NT2/D1 (cell line): ENCODE measurements at regions not wholly inside any gene's neighbourhood (a gene's known extent, or its start where the extent isn't known, plus 50 kb on each side); places are given as distances from the start of the nearest gene placed in this dataset.

ENCODE experiments used
- SUZ12 ChIP-seq: IDR thresholded peaks from 2 replicates; pipeline ENCODE4 v1.6.1; 2011; ENCODE audit not compliant: insufficient read length, insufficient read depth; ENCODE audit errors: extremely low read depth
- ZNF274 ChIP-seq: IDR thresholded peaks from 2 replicates; pipeline ENCODE4 v1.6.1; 2011; ENCODE audit warnings: mild to moderate bottlenecking, low read depth, low read length

GRCh38 chr3:82707035-82707434 is 945.6 kb upstream of the GBE1 start:
- TF ChIP-seq ZNF274 = no peak
- no peak for TF ChIP-seq SUZ12
